GM12878 (cell line): ENCODE measurements at regions not wholly inside any gene's neighbourhood (a gene's known extent, or its start where the extent isn't known, plus 50 kb on each side); places are given as distances from the start of the nearest gene placed in this dataset.
A peak's percentile ranks its signal among the peaks of the same experiment; 100 is the strongest.

Experiments
- CBX5 ChIP-seq: sonication (generic); IDR thresholded peaks from 2 replicates; pipeline ENCODE4 v1.6.1; 2016; ENCODE audit warnings: low read depth, moderate library complexity, mild to moderate bottlenecking, inconsistent platforms
- EP300 ChIP-seq, 2 experiments: fragments of 150-350 bp in 1 of 2; IDR thresholded peaks; 2 replicates each; pipeline ENCODE4 v1.6.1; 2011 to 2012; ENCODE audit warnings: low read depth in 2 of 2, low read length in 2 of 2, borderline replicate concordance in 1 of 2, improper control_type of control experiment in 1 of 2, inconsistent platforms in 1 of 2; ENCODE audit not compliant: control insufficient read depth in 1 of 2
- HDAC2 ChIP-seq: fragments of 200-600 bp; sonication (generic); IDR thresholded peaks from 2 replicates; pipeline ENCODE4 v1.6.1; 2017
- HDAC6 ChIP-seq: fragments of 200-600 bp; sonication (generic); IDR thresholded peaks from one replicate; pipeline ENCODE4 v1.8.0; 2017; ENCODE audit warnings: antibody characterized with exemption; ENCODE audit not compliant: unreplicated experiment
- HSF1 ChIP-seq: fragments of 150-350 bp; IDR thresholded peaks from 2 replicates; pipeline ENCODE4 v1.6.1; 2014; ENCODE audit warnings: mild to moderate bottlenecking, low read depth, low read length
- JUND ChIP-seq: IDR thresholded peaks from 2 replicates; pipeline ENCODE4 v1.6.1; 2012; ENCODE audit warnings: low read depth, mild to moderate bottlenecking, low read length, improper control_type of control experiment, moderate library complexity
- KDM1A ChIP-seq: fragments of 200-600 bp; sonication (generic); IDR thresholded peaks from 2 replicates; pipeline ENCODE4 v1.6.1; 2016; ENCODE audit warnings: borderline replicate concordance
- LARP7 ChIP-seq: fragments of 450-650 bp; IDR thresholded peaks from 2 replicates; pipeline ENCODE4 v1.6.1; 2017; ENCODE audit warnings: mild to moderate bottlenecking
- RB1 ChIP-seq: fragments of 450-650 bp; formaldehyde crosslinking; IDR thresholded peaks from 2 replicates; pipeline ENCODE4 v1.6.1; 2017; ENCODE audit warnings: mild to moderate bottlenecking, borderline replicate concordance
- RUNX3 ChIP-seq: IDR thresholded peaks from 2 replicates; pipeline ENCODE4 v1.6.1; 2012; ENCODE audit warnings: low read length, inconsistent platforms
- SREBF1 ChIP-seq: IDR thresholded peaks from 2 replicates; pipeline ENCODE4 v1.6.1; 2012; ENCODE audit warnings: mild to moderate bottlenecking, low read length
- SRF ChIP-seq, 2 experiments: IDR thresholded peaks; 2 replicates each; pipeline ENCODE4 v1.6.1; 2011; ENCODE audit warnings: low read depth in 2 of 2, low read length in 2 of 2, mild to moderate bottlenecking in 1 of 2, moderate library complexity in 1 of 2
- STAT1 ChIP-seq: fragments of 450-650 bp; conservative IDR thresholded peaks from 2 replicates; pipeline ENCODE4 v1.6.1; 2014; ENCODE audit warnings: antibody characterized with exemption, mild to moderate bottlenecking
- YY1 ChIP-seq: IDR thresholded peaks from 2 replicates; pipeline ENCODE4 v1.6.1; 2011; ENCODE audit warnings: low read depth, mild to moderate bottlenecking, low read length
- ZBED1 ChIP-seq: IDR thresholded peaks from 2 replicates; pipeline ENCODE4 v1.6.1; 2016; ENCODE audit warnings: borderline replicate concordance
- ZNF622 ChIP-seq: fragments of 450-650 bp; IDR thresholded peaks from 2 replicates; pipeline ENCODE4 v1.6.1; 2017; ENCODE audit warnings: mild to moderate bottlenecking, inconsistent platforms
- TF ChIP-seq, protein P1 (sequence below): IDR thresholded peaks from 2 replicates; pipeline ENCODE4 v1.6.1; 2012; ENCODE audit warnings: mild to moderate bottlenecking, low read depth, low read length
- TF ChIP-seq, protein P2 (sequence below): fragments of 450-650 bp; IDR thresholded peaks from 2 replicates; pipeline ENCODE4 v1.6.1; 2016; ENCODE audit warnings: mild to moderate bottlenecking
- TF ChIP-seq, protein P3 (sequence below): IDR thresholded peaks from 2 replicates; pipeline ENCODE4 v1.6.1; 2011; ENCODE audit warnings: low read depth, low read length, improper control_type of control experiment, borderline replicate concordance
- TF ChIP-seq, protein P4 (sequence below): fragments of 450-650 bp; IDR thresholded peaks from 2 replicates; pipeline ENCODE4 v1.6.1; 2017; ENCODE audit warnings: antibody characterized with exemption, mild to moderate bottlenecking, moderate library complexity

- TF ChIP-seq YY1 = peak; percentile 4; the same call in 1 of the 2 replicates
- no peak for TF ChIP-seq STAT1
- TF ChIP-seq HDAC2 = no peak
- no peak for TF ChIP-seq HSF1
- no peak for TF ChIP-seq ZNF622
- TF ChIP-seq LARP7 = no peak
- TF ChIP-seq SRF (IDR thresholded peaks at IDR 0.05; ENCODE audit: low read depth in 2 of 2, low read length in 2 of 2) = no peak
- TF ChIP-seq, protein P1, sequence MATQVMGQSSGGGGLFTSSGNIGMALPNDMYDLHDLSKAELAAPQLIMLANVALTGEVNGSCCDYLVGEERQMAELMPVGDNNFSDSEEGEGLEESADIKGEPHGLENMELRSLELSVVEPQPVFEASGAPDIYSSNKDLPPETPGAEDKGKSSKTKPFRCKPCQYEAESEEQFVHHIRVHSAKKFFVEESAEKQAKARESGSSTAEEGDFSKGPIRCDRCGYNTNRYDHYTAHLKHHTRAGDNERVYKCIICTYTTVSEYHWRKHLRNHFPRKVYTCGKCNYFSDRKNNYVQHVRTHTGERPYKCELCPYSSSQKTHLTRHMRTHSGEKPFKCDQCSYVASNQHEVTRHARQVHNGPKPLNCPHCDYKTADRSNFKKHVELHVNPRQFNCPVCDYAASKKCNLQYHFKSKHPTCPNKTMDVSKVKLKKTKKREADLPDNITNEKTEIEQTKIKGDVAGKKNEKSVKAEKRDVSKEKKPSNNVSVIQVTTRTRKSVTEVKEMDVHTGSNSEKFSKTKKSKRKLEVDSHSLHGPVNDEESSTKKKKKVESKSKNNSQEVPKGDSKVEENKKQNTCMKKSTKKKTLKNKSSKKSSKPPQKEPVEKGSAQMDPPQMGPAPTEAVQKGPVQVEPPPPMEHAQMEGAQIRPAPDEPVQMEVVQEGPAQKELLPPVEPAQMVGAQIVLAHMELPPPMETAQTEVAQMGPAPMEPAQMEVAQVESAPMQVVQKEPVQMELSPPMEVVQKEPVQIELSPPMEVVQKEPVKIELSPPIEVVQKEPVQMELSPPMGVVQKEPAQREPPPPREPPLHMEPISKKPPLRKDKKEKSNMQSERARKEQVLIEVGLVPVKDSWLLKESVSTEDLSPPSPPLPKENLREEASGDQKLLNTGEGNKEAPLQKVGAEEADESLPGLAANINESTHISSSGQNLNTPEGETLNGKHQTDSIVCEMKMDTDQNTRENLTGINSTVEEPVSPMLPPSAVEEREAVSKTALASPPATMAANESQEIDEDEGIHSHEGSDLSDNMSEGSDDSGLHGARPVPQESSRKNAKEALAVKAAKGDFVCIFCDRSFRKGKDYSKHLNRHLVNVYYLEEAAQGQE = no peak
- no peak for TF ChIP-seq RB1
- peak; percentile 86 for TF ChIP-seq RUNX3
- TF ChIP-seq, protein P2, sequence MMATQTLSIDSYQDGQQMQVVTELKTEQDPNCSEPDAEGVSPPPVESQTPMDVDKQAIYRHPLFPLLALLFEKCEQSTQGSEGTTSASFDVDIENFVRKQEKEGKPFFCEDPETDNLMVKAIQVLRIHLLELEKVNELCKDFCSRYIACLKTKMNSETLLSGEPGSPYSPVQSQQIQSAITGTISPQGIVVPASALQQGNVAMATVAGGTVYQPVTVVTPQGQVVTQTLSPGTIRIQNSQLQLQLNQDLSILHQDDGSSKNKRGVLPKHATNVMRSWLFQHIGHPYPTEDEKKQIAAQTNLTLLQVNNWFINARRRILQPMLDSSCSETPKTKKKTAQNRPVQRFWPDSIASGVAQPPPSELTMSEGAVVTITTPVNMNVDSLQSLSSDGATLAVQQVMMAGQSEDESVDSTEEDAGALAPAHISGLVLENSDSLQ = peak; percentile 46; the same call in 1 of the 2 replicates
- peak; percentile 72 to 93; a peak in 3 of 4 replicates for TF ChIP-seq EP300 (IDR thresholded peaks at IDR 0.05; ENCODE audit: borderline replicate concordance in 1 of 2, control insufficient read depth in 1 of 2, low read depth in 2 of 2, low read length in 2 of 2)
- no peak for TF ChIP-seq KDM1A
- TF ChIP-seq, protein P3, sequence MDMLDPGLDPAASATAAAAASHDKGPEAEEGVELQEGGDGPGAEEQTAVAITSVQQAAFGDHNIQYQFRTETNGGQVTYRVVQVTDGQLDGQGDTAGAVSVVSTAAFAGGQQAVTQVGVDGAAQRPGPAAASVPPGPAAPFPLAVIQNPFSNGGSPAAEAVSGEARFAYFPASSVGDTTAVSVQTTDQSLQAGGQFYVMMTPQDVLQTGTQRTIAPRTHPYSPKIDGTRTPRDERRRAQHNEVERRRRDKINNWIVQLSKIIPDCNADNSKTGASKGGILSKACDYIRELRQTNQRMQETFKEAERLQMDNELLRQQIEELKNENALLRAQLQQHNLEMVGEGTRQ = no peak
- TF ChIP-seq CBX5 = no peak
- peak; percentile 58; the same call in 1 of the 2 replicates for TF ChIP-seq JUND
- TF ChIP-seq SREBF1 = no peak
- TF ChIP-seq HDAC6 = no peak
- peak; percentile 63; the same call in 1 of the 2 replicates for TF ChIP-seq ZBED1
- TF ChIP-seq, protein P4, sequence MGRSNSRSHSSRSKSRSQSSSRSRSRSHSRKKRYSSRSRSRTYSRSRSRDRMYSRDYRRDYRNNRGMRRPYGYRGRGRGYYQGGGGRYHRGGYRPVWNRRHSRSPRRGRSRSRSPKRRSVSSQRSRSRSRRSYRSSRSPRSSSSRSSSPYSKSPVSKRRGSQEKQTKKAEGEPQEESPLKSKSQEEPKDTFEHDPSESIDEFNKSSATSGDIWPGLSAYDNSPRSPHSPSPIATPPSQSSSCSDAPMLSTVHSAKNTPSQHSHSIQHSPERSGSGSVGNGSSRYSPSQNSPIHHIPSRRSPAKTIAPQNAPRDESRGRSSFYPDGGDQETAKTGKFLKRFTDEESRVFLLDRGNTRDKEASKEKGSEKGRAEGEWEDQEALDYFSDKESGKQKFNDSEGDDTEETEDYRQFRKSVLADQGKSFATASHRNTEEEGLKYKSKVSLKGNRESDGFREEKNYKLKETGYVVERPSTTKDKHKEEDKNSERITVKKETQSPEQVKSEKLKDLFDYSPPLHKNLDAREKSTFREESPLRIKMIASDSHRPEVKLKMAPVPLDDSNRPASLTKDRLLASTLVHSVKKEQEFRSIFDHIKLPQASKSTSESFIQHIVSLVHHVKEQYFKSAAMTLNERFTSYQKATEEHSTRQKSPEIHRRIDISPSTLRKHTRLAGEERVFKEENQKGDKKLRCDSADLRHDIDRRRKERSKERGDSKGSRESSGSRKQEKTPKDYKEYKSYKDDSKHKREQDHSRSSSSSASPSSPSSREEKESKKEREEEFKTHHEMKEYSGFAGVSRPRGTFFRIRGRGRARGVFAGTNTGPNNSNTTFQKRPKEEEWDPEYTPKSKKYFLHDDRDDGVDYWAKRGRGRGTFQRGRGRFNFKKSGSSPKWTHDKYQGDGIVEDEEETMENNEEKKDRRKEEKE = no peak
Observed at GRCh38 chr4:128517739-128518510, 230.3 kb upstream of the PGRMC2 start (continued).
